ENCODE measurements at regions not wholly inside any gene's neighbourhood (a gene's known extent, or its start where the extent isn't known, plus 50 kb on each side); places are given as distances from the start of the nearest gene placed in this dataset.
"Not testable (repeated sequence)": the region's sequence is repeated elsewhere in the genome, so short reads cannot be mapped to it uniquely, and the experiment has no call there.

GRCh38 chr9:41269054-41269453, 79.9 kb upstream of the ZNG1F start:
- dilution Hi-C loops (cut with MboI; ENCODE audit: extremely low pct_ligation_motif_present, low sequenced_read_pairs); H3K9me1 ChIP-seq (ENCODE audit: control insufficient read depth, extremely low read depth, insufficient read depth, low read length); FAIRE-seq; H3K27ac ChIP-seq (ENCODE audit: control insufficient read depth, insufficient read depth, low read length); DNase-seq (ENCODE audit: low read depth, low spot score); H4K20me1 ChIP-seq (ENCODE audit: control insufficient read depth, extremely low read depth, insufficient read depth, low read length); H3K9me3 ChIP-seq (ENCODE audit: control insufficient read depth, low read depth, low read length); H2AFZ ChIP-seq (ENCODE audit: control insufficient read depth, low read length); H3K4me3 ChIP-seq (ENCODE audit: control insufficient read depth in 2 of 3, extremely low read depth in 1 of 3, insufficient read depth in 2 of 3, low read depth in 1 of 3, low read length in 3 of 3); H3K4me1 ChIP-seq (ENCODE audit: control insufficient read depth, extremely low read depth, insufficient read depth, low read length); H3K4me2 ChIP-seq (ENCODE audit: control insufficient read depth, extremely low read depth, insufficient read depth, low read depth, low read length); H3K36me3 ChIP-seq (ENCODE audit: control insufficient read depth in 2 of 2, extremely low read depth in 1 of 2, insufficient read depth in 2 of 2, low read length in 2 of 2); H3K9ac ChIP-seq (ENCODE audit: control insufficient read depth, extremely low read depth, insufficient read depth, low read length); H3K79me2 ChIP-seq (ENCODE audit: control insufficient read depth, insufficient read depth, low read length); H3K27me3 ChIP-seq (ENCODE audit: control insufficient read depth, extremely low read depth, insufficient read depth, low read length): not testable (repeated sequence)

GRCh38 chr9:41266602-41267001, 77.5 kb upstream of the ZNG1F start:
- FAIRE-seq; H3K9me3 ChIP-seq (ENCODE audit: control insufficient read depth, low read depth, low read length); dilution Hi-C loops (cut with MboI; ENCODE audit: extremely low pct_ligation_motif_present, low sequenced_read_pairs); H3K27me3 ChIP-seq (ENCODE audit: control insufficient read depth, extremely low read depth, insufficient read depth, low read length); H3K9me1 ChIP-seq (ENCODE audit: control insufficient read depth, extremely low read depth, insufficient read depth, low read length); H2AFZ ChIP-seq (ENCODE audit: control insufficient read depth, low read length); H4K20me1 ChIP-seq (ENCODE audit: control insufficient read depth, extremely low read depth, insufficient read depth, low read length); H3K36me3 ChIP-seq (ENCODE audit: control insufficient read depth in 2 of 2, extremely low read depth in 1 of 2, insufficient read depth in 2 of 2, low read length in 2 of 2); H3K9ac ChIP-seq (ENCODE audit: control insufficient read depth, extremely low read depth, insufficient read depth, low read length); H3K79me2 ChIP-seq (ENCODE audit: control insufficient read depth, insufficient read depth, low read length); DNase-seq (ENCODE audit: low read depth, low spot score); H3K4me2 ChIP-seq (ENCODE audit: control insufficient read depth, extremely low read depth, insufficient read depth, low read depth, low read length); H3K4me1 ChIP-seq (ENCODE audit: control insufficient read depth, extremely low read depth, insufficient read depth, low read length); H3K27ac ChIP-seq (ENCODE audit: control insufficient read depth, insufficient read depth, low read length); H3K4me3 ChIP-seq (ENCODE audit: control insufficient read depth in 2 of 3, extremely low read depth in 1 of 3, insufficient read depth in 2 of 3, low read depth in 1 of 3, low read length in 3 of 3): not testable (repeated sequence)

GRCh38 chr9:41266000-41266399, 76.9 kb upstream of the ZNG1F start:
- FAIRE-seq; H3K9ac ChIP-seq (ENCODE audit: control insufficient read depth, extremely low read depth, insufficient read depth, low read length); H3K27ac ChIP-seq (ENCODE audit: control insufficient read depth, insufficient read depth, low read length); H3K79me2 ChIP-seq (ENCODE audit: control insufficient read depth, insufficient read depth, low read length); H3K4me1 ChIP-seq (ENCODE audit: control insufficient read depth, extremely low read depth, insufficient read depth, low read length); H3K27me3 ChIP-seq (ENCODE audit: control insufficient read depth, extremely low read depth, insufficient read depth, low read length); H4K20me1 ChIP-seq (ENCODE audit: control insufficient read depth, extremely low read depth, insufficient read depth, low read length); DNase-seq (ENCODE audit: low read depth, low spot score); H3K9me3 ChIP-seq (ENCODE audit: control insufficient read depth, low read depth, low read length); H3K36me3 ChIP-seq (ENCODE audit: control insufficient read depth in 2 of 2, extremely low read depth in 1 of 2, insufficient read depth in 2 of 2, low read length in 2 of 2); H3K4me2 ChIP-seq (ENCODE audit: control insufficient read depth, extremely low read depth, insufficient read depth, low read depth, low read length); dilution Hi-C loops (cut with MboI; ENCODE audit: extremely low pct_ligation_motif_present, low sequenced_read_pairs); H3K4me3 ChIP-seq (ENCODE audit: control insufficient read depth in 2 of 3, extremely low read depth in 1 of 3, insufficient read depth in 2 of 3, low read depth in 1 of 3, low read length in 3 of 3); H3K9me1 ChIP-seq (ENCODE audit: control insufficient read depth, extremely low read depth, insufficient read depth, low read length); H2AFZ ChIP-seq (ENCODE audit: control insufficient read depth, low read length): not testable (repeated sequence)

- H2AFZ ChIP-seq (ENCODE audit: control insufficient read depth, low read length); H3K9me1 ChIP-seq (ENCODE audit: control insufficient read depth, extremely low read depth, insufficient read depth, low read length); H3K4me2 ChIP-seq (ENCODE audit: control insufficient read depth, extremely low read depth, insufficient read depth, low read depth, low read length); DNase-seq (ENCODE audit: low read depth, low spot score); H3K4me1 ChIP-seq (ENCODE audit: control insufficient read depth, extremely low read depth, insufficient read depth, low read length); H3K79me2 ChIP-seq (ENCODE audit: control insufficient read depth, insufficient read depth, low read length); dilution Hi-C loops (cut with MboI; ENCODE audit: extremely low pct_ligation_motif_present, low sequenced_read_pairs); FAIRE-seq; H4K20me1 ChIP-seq (ENCODE audit: control insufficient read depth, extremely low read depth, insufficient read depth, low read length); H3K36me3 ChIP-seq (ENCODE audit: control insufficient read depth in 2 of 2, extremely low read depth in 1 of 2, insufficient read depth in 2 of 2, low read length in 2 of 2); H3K9ac ChIP-seq (ENCODE audit: control insufficient read depth, extremely low read depth, insufficient read depth, low read length); H3K9me3 ChIP-seq (ENCODE audit: control insufficient read depth, low read depth, low read length); H3K27me3 ChIP-seq (ENCODE audit: control insufficient read depth, extremely low read depth, insufficient read depth, low read length); H3K4me3 ChIP-seq (ENCODE audit: control insufficient read depth in 2 of 3, extremely low read depth in 1 of 3, insufficient read depth in 2 of 3, low read depth in 1 of 3, low read length in 3 of 3); H3K27ac ChIP-seq (ENCODE audit: control insufficient read depth, insufficient read depth, low read length): not testable (repeated sequence)
Measured at GRCh38 chr9:41251973-41252372, 62.9 kb upstream of the ZNG1F start.

GRCh38 chr9:41251101-41251500, 62.0 kb upstream of the ZNG1F start:
- H3K4me2 ChIP-seq (ENCODE audit: control insufficient read depth, extremely low read depth, insufficient read depth, low read depth, low read length); H3K36me3 ChIP-seq (ENCODE audit: control insufficient read depth in 2 of 2, extremely low read depth in 1 of 2, insufficient read depth in 2 of 2, low read length in 2 of 2); FAIRE-seq; H3K27me3 ChIP-seq (ENCODE audit: control insufficient read depth, extremely low read depth, insufficient read depth, low read length); H4K20me1 ChIP-seq (ENCODE audit: control insufficient read depth, extremely low read depth, insufficient read depth, low read length); H3K9me1 ChIP-seq (ENCODE audit: control insufficient read depth, extremely low read depth, insufficient read depth, low read length); H3K27ac ChIP-seq (ENCODE audit: control insufficient read depth, insufficient read depth, low read length); H3K79me2 ChIP-seq (ENCODE audit: control insufficient read depth, insufficient read depth, low read length); DNase-seq (ENCODE audit: low read depth, low spot score); H3K4me3 ChIP-seq (ENCODE audit: control insufficient read depth in 2 of 3, extremely low read depth in 1 of 3, insufficient read depth in 2 of 3, low read depth in 1 of 3, low read length in 3 of 3); H2AFZ ChIP-seq (ENCODE audit: control insufficient read depth, low read length); H3K9ac ChIP-seq (ENCODE audit: control insufficient read depth, extremely low read depth, insufficient read depth, low read length); H3K4me1 ChIP-seq (ENCODE audit: control insufficient read depth, extremely low read depth, insufficient read depth, low read length); H3K9me3 ChIP-seq (ENCODE audit: control insufficient read depth, low read depth, low read length); dilution Hi-C loops (cut with MboI; ENCODE audit: extremely low pct_ligation_motif_present, low sequenced_read_pairs): not testable (repeated sequence)

All from keratinocyte (primary cell).